HG02943 (cell line): ENCODE measurements at regions not wholly inside any gene's neighbourhood (a gene's known extent, or its start where the extent isn't known, plus 50 kb on each side); places are given as distances from the start of the nearest gene placed in this dataset.

Source experiments
- ATAC-seq: cut with Tn5 transposase; IDR thresholded peaks from one replicate; pipeline ENCODE4 v1.9.1; 2021; ENCODE audit warnings: mild to moderate bottlenecking, low read depth, moderate library complexity; ENCODE audit not compliant: unreplicated experiment

GRCh38 chr3:99458013-99458412 lies 180.4 kb upstream of the COL8A1 start:
- ATAC-seq, result no peak

GRCh38 chr3:99442599-99442998 lies 195.8 kb upstream of the COL8A1 start:
- ATAC-seq, result no peak

GRCh38 chr3:99439892-99440291 lies 198.5 kb upstream of the COL8A1 start:
- no peak for ATAC-seq

GRCh38 chr3:99434190-99434589 lies 204.2 kb upstream of the COL8A1 start:
- ATAC-seq, result no peak

- ATAC-seq, result no peak
These were observed 207.9 kb upstream of the COL8A1 start for GRCh38 chr3:99430348-99431134.

GRCh38 chr3:99429502-99429901 lies 208.9 kb upstream of the COL8A1 start:
- no peak for ATAC-seq

- no peak for ATAC-seq
These were observed 212.5 kb upstream of the COL8A1 start for GRCh38 chr3:99425930-99426329.

GRCh38 chr3:99419116-99419515 lies 219.3 kb upstream of the COL8A1 start:
- no peak for ATAC-seq

- peak; percentile 80 for ATAC-seq
These were observed 219.7 kb upstream of the COL8A1 start for GRCh38 chr3:99418709-99419108.

- peak; percentile 56 for ATAC-seq
These were observed 220.2 kb upstream of the COL8A1 start for GRCh38 chr3:99418209-99418635.

GRCh38 chr3:99413504-99413903 lies 224.9 kb upstream of the COL8A1 start:
- ATAC-seq, result no peak

GRCh38 chr3:99410789-99411311 lies 227.5 kb upstream of the COL8A1 start:
- ATAC-seq, result no peak

- ATAC-seq, result no peak
These were observed 228.4 kb upstream of the COL8A1 start for GRCh38 chr3:99409961-99410360.

GRCh38 chr3:99407257-99407656 lies 231.1 kb upstream of the COL8A1 start:
- no peak for ATAC-seq

- ATAC-seq, result no peak
These were observed 235.6 kb upstream of the COL8A1 start for GRCh38 chr3:99402755-99403154.

GRCh38 chr3:99400352-99400751 lies 238.0 kb upstream of the COL8A1 start:
- ATAC-seq, result no peak

GRCh38 chr3:99396651-99397275 lies 241.6 kb upstream of the COL8A1 start:
- ATAC-seq, result no peak

GRCh38 chr3:99394831-99395778 lies 243.3 kb upstream of the COL8A1 start:
- ATAC-seq, result no peak

- no peak for ATAC-seq
These were observed 244.4 kb upstream of the COL8A1 start for GRCh38 chr3:99393961-99394360.

GRCh38 chr3:99388780-99389179 lies 249.6 kb upstream of the COL8A1 start:
- no peak for ATAC-seq

- ATAC-seq, result no peak
These were observed 253.8 kb upstream of the COL8A1 start for GRCh38 chr3:99384596-99384995.
